ENCODE measurements at regions not wholly inside any gene's neighbourhood (a gene's known extent, or its start where the extent isn't known, plus 50 kb on each side); places are given as distances from the start of the nearest gene placed in this dataset.

DNA sequence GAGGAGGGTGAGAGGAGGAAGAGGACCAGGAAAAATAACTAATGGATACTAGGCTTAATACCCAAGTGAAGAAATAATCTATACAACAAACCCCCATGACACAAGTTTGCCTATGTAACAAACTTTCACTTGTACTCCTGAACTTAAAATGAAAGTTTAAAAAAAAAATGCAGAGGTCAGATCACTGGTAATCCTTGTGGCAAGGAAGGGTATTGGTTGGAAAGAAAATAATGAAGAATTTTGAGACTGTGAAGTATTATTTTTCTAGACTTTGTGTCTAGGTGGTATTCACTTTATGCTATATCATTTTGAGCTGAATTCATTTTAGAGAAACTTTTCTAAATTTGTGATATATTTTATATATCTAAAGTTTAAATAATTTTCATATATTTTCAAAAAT is 547.5 kb downstream of the MMUT start:
- Histone ChIP-seq H3K4me3 (ENCODE audit: insufficient read depth, low read depth, low read length) (no peak overlapping the region), H3K27me3 (ENCODE audit: control insufficient read depth, insufficient read depth, low read length) (no peaks in the 10 kb centered on the region), H3K36me3 (replicated peaks; ENCODE audit: control insufficient read depth, insufficient read depth, low read length) (no peaks in the 10 kb centered on the region)
- DNase-seq = no peak

DNA sequence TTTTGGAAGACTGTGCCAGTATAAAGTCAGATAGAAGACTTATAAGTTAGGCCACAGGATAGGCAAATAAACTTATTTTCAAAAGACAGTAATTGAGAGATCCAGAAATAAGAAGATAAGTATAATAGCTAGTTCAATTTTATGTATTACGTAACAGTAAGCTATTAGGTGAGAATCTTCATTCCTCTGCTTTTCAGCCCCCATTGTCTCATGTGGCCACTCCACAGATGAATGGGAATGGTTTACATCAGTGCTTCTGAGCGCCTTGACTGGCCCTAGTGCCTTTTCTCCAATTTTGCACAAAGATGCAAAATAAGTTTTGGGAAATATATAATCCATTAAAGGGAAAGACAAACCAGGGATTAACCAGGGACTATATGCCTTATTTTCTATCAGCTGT is 550.5 kb downstream of the MMUT start:
- DNase-seq = no peak
- H3K4me3 ChIP-seq (ENCODE audit: insufficient read depth, low read depth, low read length) = no peak overlapping the region
- no peaks in the 10 kb centered on the region for H3K36me3 ChIP-seq (replicated peaks; ENCODE audit: control insufficient read depth, insufficient read depth, low read length)
- H3K27me3 ChIP-seq (ENCODE audit: control insufficient read depth, insufficient read depth, low read length) = no peaks in the 10 kb centered on the region

- Histone ChIP-seq H3K36me3 (replicated peaks; ENCODE audit: control insufficient read depth, insufficient read depth, low read length) (no peaks in the 10 kb centered on the region), H3K4me3 (ENCODE audit: insufficient read depth, low read depth, low read length) (no peak overlapping the region), H3K27me3 (ENCODE audit: control insufficient read depth, insufficient read depth, low read length) (no peaks in the 10 kb centered on the region)
- DNase-seq = no peak
These were observed 558.2 kb downstream of the MMUT start for GRCh38 chr6:48904809-48905208.

GRCh38 chr6:48894469-48894868 is 568.6 kb downstream of the MMUT start:
- Histone ChIP-seq H3K27me3 (ENCODE audit: control insufficient read depth, insufficient read depth, low read length) (no peaks in the 10 kb centered on the region), H3K36me3 (replicated peaks; ENCODE audit: control insufficient read depth, insufficient read depth, low read length) (no peaks in the 10 kb centered on the region), H3K4me3 (ENCODE audit: insufficient read depth, low read depth, low read length) (no peak overlapping the region)
- DNase-seq = no peak

- Histone ChIP-seq H3K36me3 (replicated peaks; ENCODE audit: control insufficient read depth, insufficient read depth, low read length) (no peaks in the 10 kb centered on the region), H3K27me3 (ENCODE audit: control insufficient read depth, insufficient read depth, low read length) (no peaks in the 10 kb centered on the region), H3K4me3 (ENCODE audit: insufficient read depth, low read depth, low read length) (no peak overlapping the region)
- DNase-seq = no peak
These were observed 570.0 kb downstream of the MMUT start for GRCh38 chr6:48893048-48893447.

GRCh38 chr6:48891308-48891707 is 571.7 kb downstream of the MMUT start:
- Histone ChIP-seq H3K27me3 (ENCODE audit: control insufficient read depth, insufficient read depth, low read length) (no peaks in the 10 kb centered on the region), H3K36me3 (replicated peaks; ENCODE audit: control insufficient read depth, insufficient read depth, low read length) (no peaks in the 10 kb centered on the region), H3K4me3 (ENCODE audit: insufficient read depth, low read depth, low read length) (no peak overlapping the region)
- DNase-seq = no peak

DNA sequence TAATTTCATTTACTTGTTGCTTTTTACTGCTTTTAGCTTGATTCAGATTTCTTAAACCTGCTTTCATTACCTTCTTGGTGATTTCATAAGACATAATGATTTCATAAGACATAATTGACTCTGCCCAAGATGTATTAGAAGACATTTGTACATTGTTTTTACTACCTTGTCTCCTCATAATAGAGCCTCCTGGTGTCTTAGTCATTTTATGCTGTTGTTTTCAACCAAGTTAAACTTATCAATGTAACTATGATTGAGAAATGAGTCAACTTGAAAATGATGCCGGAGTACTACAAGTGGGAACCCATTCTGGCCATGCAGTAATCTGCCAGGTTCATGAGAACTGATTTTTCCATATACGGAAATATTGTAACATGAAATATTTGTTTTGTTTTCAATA is 573.6 kb downstream of the MMUT start:
- Histone ChIP-seq H3K36me3 (replicated peaks; ENCODE audit: control insufficient read depth, insufficient read depth, low read length) (no peaks in the 10 kb centered on the region), H3K4me3 (ENCODE audit: insufficient read depth, low read depth, low read length) (no peak overlapping the region), H3K27me3 (ENCODE audit: control insufficient read depth, insufficient read depth, low read length) (no peaks in the 10 kb centered on the region)
- no peak for DNase-seq

DNA sequence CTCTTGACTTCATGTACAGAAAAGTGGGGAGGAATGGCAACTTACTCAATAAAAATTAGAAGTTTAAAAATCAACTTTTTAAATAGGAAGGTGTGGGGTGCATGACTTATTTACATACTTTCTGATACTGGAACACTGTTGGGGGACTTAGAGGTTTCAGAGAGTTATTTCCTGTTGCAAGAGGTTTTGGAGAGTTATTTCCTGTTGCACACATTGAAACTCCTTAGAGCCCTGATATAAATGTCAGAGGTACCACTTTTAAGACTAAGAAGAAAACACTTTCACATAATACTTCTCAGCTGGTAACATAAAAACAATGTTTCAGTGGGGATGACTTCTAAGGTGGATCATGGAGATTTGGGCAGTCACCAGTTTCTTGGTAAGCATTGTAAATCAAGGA is 579.9 kb downstream of the MMUT start:
- no peaks in the 10 kb centered on the region for H3K36me3 ChIP-seq (replicated peaks; ENCODE audit: control insufficient read depth, insufficient read depth, low read length)
- H3K27me3 ChIP-seq (ENCODE audit: control insufficient read depth, insufficient read depth, low read length) = no peaks in the 10 kb centered on the region
- no peak overlapping the region for H3K4me3 ChIP-seq (ENCODE audit: insufficient read depth, low read depth, low read length)
- DNase-seq = no peak

- DNase-seq = no peak
- no peak overlapping the region for H3K4me3 ChIP-seq (ENCODE audit: insufficient read depth, low read depth, low read length)
- no peaks in the 10 kb centered on the region for H3K27me3 ChIP-seq (ENCODE audit: control insufficient read depth, insufficient read depth, low read length)
- H3K36me3 ChIP-seq (replicated peaks; ENCODE audit: control insufficient read depth, insufficient read depth, low read length) = no peaks in the 10 kb centered on the region
These were observed 581.5 kb downstream of the MMUT start for GRCh38 chr6:48881551-48881950.

GRCh38 chr6:48869595-48869994 is 593.5 kb downstream of the MMUT start:
- no peak for DNase-seq
- Histone ChIP-seq H3K4me3 (ENCODE audit: insufficient read depth, low read depth, low read length) (no peak overlapping the region), H3K36me3 (replicated peaks; ENCODE audit: control insufficient read depth, insufficient read depth, low read length) (no peaks in the 10 kb centered on the region), H3K27me3 (ENCODE audit: control insufficient read depth, insufficient read depth, low read length) (no peaks in the 10 kb centered on the region)

DNA sequence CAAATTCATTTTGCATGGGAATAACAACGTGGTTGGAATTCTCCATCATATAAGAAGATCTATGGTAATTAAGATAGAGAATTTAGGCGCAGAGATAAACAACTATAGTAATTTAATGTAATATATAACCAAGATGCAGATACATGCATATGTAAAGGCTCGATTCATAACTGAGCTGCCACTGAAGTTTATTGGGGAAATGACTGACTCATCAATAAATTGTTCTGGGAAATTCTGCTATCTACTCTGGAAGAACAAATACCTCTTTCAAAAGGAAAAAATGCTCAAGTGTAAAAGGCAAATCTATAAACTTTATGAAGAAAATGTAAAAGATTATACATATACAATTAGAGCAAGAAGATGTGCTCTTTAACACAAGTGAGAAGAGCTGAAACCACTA is 596.4 kb downstream of the MMUT start:
- no peaks in the 10 kb centered on the region for H3K36me3 ChIP-seq (replicated peaks; ENCODE audit: control insufficient read depth, insufficient read depth, low read length)
- no peaks in the 10 kb centered on the region for H3K27me3 ChIP-seq (ENCODE audit: control insufficient read depth, insufficient read depth, low read length)
- H3K4me3 ChIP-seq (ENCODE audit: insufficient read depth, low read depth, low read length) = no peak overlapping the region
- no peak for DNase-seq

DNA sequence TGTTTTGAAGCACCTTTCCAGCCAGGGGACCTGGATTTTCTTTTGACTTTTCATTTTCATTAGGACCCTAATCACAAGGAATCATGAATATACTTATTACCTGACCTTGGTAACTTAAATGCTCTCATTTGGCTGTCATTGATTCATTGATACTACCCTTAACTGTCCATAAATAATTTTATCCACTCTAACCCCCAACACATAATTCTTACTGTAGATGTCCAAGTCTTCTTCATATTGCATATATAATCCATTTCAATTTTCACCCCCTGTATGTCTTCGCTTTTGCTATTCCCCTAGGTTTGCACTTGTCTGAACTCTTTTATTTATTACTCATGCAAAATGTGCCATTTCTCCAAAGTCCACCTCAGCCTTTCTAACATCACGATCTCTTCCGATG is 602.9 kb downstream of the MMUT start:
- H3K27me3 ChIP-seq (ENCODE audit: control insufficient read depth, insufficient read depth, low read length) = no peaks in the 10 kb centered on the region
- no peaks in the 10 kb centered on the region for H3K36me3 ChIP-seq (replicated peaks; ENCODE audit: control insufficient read depth, insufficient read depth, low read length)
- DNase-seq = no peak

GRCh38 chr6:48859562-48860123 is 603.4 kb downstream of the MMUT start:
- Histone ChIP-seq H3K36me3 (replicated peaks; ENCODE audit: control insufficient read depth, insufficient read depth, low read length) (no peaks in the 10 kb centered on the region), H3K27me3 (ENCODE audit: control insufficient read depth, insufficient read depth, low read length) (no peaks in the 10 kb centered on the region), H3K4me3 (ENCODE audit: insufficient read depth, low read depth, low read length) (no peak overlapping the region)
- no peak for DNase-seq

More for the DNA sequence above, 602.9 kb downstream of the MMUT start:
- no peak overlapping the region for H3K4me3 ChIP-seq (ENCODE audit: insufficient read depth, low read depth, low read length)

GRCh38 chr6:48845219-48845618 is 617.8 kb downstream of the MMUT start:
- Histone ChIP-seq H3K36me3 (replicated peaks; ENCODE audit: control insufficient read depth, insufficient read depth, low read length) (no peaks in the 10 kb centered on the region; the same call in 1 of the 2 replicates), H3K27me3 (ENCODE audit: control insufficient read depth, insufficient read depth, low read length) (no peaks in the 10 kb centered on the region), H3K4me3 (ENCODE audit: insufficient read depth, low read depth, low read length) (no peak overlapping the region)
- DNase-seq = no peak

DNA sequence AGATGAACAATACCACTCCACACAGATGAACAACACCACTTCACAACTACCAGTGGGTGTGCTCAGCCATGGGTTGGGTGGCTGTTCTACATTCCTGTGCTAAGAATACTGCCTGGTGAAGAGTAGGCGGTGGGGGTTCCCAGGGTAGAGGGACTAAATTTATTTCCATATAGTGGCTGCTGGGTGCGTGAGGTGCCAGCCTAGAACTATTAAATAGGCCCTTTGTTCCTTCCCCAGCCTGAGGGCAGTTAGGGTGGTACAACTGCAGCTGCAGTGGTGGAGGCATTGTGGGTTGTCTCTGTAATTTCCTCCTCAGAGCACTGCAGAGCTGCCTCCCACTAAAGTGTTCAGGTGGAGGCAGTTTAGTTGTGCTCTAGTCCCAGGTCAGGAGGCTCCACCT is 618.4 kb downstream of the MMUT start:
- H3K36me3 ChIP-seq (replicated peaks; ENCODE audit: control insufficient read depth, insufficient read depth, low read length) = no peaks in the 10 kb centered on the region; the same call in 1 of the 2 replicates
- no peaks in the 10 kb centered on the region for H3K27me3 ChIP-seq (ENCODE audit: control insufficient read depth, insufficient read depth, low read length)
- DNase-seq = no peak
- no peak overlapping the region for H3K4me3 ChIP-seq (ENCODE audit: insufficient read depth, low read depth, low read length)

DNA sequence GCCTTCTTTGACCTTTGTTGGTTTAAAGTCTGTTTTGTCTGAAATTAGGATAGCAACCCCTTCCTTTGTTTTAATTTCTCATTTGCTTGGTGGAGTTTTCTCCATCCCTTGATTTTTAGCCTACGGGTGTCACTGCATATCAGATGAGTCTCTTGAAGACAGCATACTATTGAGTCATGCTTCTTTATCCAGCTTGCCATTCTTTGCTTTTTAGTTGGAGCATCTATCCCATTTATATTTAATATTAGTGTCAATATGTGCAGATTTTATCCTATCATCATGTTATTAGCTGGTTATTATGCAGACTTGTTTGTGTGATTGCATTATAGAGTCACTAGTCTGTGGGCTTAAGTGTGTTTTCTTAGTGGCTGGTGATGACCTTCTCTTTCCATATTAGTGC is 622.2 kb downstream of the MMUT start:
- DNase-seq = no peak
- Histone ChIP-seq H3K4me3 (ENCODE audit: insufficient read depth, low read depth, low read length) (no peak overlapping the region), H3K36me3 (replicated peaks; ENCODE audit: control insufficient read depth, insufficient read depth, low read length) (no peaks in the 10 kb centered on the region; the same call in 1 of the 2 replicates), H3K27me3 (ENCODE audit: control insufficient read depth, insufficient read depth, low read length) (no peaks in the 10 kb centered on the region)

Measured in H7 (cell line).